ENCODE measurements at regions not wholly inside any gene's neighbourhood (a gene's known extent, or its start where the extent isn't known, plus 50 kb on each side); places are given as distances from the start of the nearest gene placed in this dataset.
A peak's percentile ranks its signal among the peaks of the same experiment; 100 is the strongest.

- Histone ChIP-seq H3K9me2 (replicated peaks; ENCODE audit: insufficient read depth, low read length) (no peaks in the 10 kb centered on the region), H3K9me3 (ENCODE audit: insufficient read depth, low read length) (no peaks in the 10 kb centered on the region), H3K4me2 (ENCODE audit: low read depth, low read length, poor library complexity, severe bottlenecking) (no peak overlapping the region), H3K9ac (ENCODE audit: low read length) (no peak overlapping the region), H3K79me2 (ENCODE audit: insufficient read depth, low read length) (no peaks in the 10 kb centered on the region), H3K27me3 (ENCODE audit: low read length) (no peaks in the 10 kb centered on the region), H3K36me3 (ENCODE audit: low read length) (no peaks in the 10 kb centered on the region), H3K4me3 (ENCODE audit: insufficient read depth, low read length, poor library complexity, severe bottlenecking) (no peak overlapping the region), H3K27ac (ENCODE audit: low read depth, low read length) (no peak overlapping the region), H4K20me1 (ENCODE audit: low read depth, low read length) (no peaks in the 10 kb centered on the region), H3F3A (ENCODE audit: insufficient read depth) (no peaks in the 10 kb centered on the region), H2AFZ (ENCODE audit: low read depth, low read length, severe bottlenecking) (no peak overlapping the region)
- TF ChIP-seq CTCF (IDR thresholded peaks at IDR 0.05; ENCODE audit: insufficient read depth, low read length, poor library complexity, severe bottlenecking) (peak; percentile 15), EZH2phosphoT487 (conservative IDR thresholded peaks at IDR 0.05; ENCODE audit: low read length) (no peak)
These were observed 246.1 kb downstream of the REEP3 start for GRCh38 chr10:63767138-63767801.

GRCh38 chr10:63769367-63769766, 248.2 kb downstream of the REEP3 start:
- H3K9me3 ChIP-seq (ENCODE audit: insufficient read depth, low read length): no peaks in the 10 kb centered on the region
- no peak overlapping the region for H3K9ac ChIP-seq (ENCODE audit: low read length)
- no peak overlapping the region for H3K4me3 ChIP-seq (ENCODE audit: insufficient read depth, low read length, poor library complexity, severe bottlenecking)
- H3K9me2 ChIP-seq (replicated peaks; ENCODE audit: insufficient read depth, low read length): no peaks in the 10 kb centered on the region
- no peaks in the 10 kb centered on the region for H3K79me2 ChIP-seq (ENCODE audit: insufficient read depth, low read length)
- no peaks in the 10 kb centered on the region for H4K20me1 ChIP-seq (ENCODE audit: low read depth, low read length)
- no peak overlapping the region for H3K27ac ChIP-seq (ENCODE audit: low read depth, low read length)
- H3F3A ChIP-seq (ENCODE audit: insufficient read depth): no peaks in the 10 kb centered on the region
- H3K36me3 ChIP-seq (ENCODE audit: low read length): no peaks in the 10 kb centered on the region
- TF ChIP-seq CTCF (IDR thresholded peaks at IDR 0.05; ENCODE audit: insufficient read depth, low read length, poor library complexity, severe bottlenecking): no peak
- TF ChIP-seq EZH2phosphoT487 (conservative IDR thresholded peaks at IDR 0.05; ENCODE audit: low read length): no peak
- H3K27me3 ChIP-seq (ENCODE audit: low read length): no peaks in the 10 kb centered on the region
- no peak overlapping the region for H2AFZ ChIP-seq (ENCODE audit: low read depth, low read length, severe bottlenecking)
- H3K4me2 ChIP-seq (ENCODE audit: low read depth, low read length, poor library complexity, severe bottlenecking): no peak overlapping the region

- Histone ChIP-seq H3K4me3 (ENCODE audit: insufficient read depth, low read length, poor library complexity, severe bottlenecking) (no peak overlapping the region), H3K27me3 (ENCODE audit: low read length) (no peaks in the 10 kb centered on the region), H3K79me2 (ENCODE audit: insufficient read depth, low read length) (no peaks in the 10 kb centered on the region), H4K20me1 (ENCODE audit: low read depth, low read length) (no peaks in the 10 kb centered on the region), H3K9me3 (ENCODE audit: insufficient read depth, low read length) (no peaks in the 10 kb centered on the region), H3K27ac (ENCODE audit: low read depth, low read length) (no peak overlapping the region), H3K9ac (ENCODE audit: low read length) (no peak overlapping the region), H3K4me2 (ENCODE audit: low read depth, low read length, poor library complexity, severe bottlenecking) (no peak overlapping the region), H3F3A (ENCODE audit: insufficient read depth) (no peaks in the 10 kb centered on the region), H3K9me2 (replicated peaks; ENCODE audit: insufficient read depth, low read length) (no peaks in the 10 kb centered on the region), H3K36me3 (ENCODE audit: low read length) (no peaks in the 10 kb centered on the region), H2AFZ (ENCODE audit: low read depth, low read length, severe bottlenecking) (no peak overlapping the region)
- TF ChIP-seq EZH2phosphoT487 (conservative IDR thresholded peaks at IDR 0.05; ENCODE audit: low read length): no peak
- TF ChIP-seq CTCF (IDR thresholded peaks at IDR 0.05; ENCODE audit: insufficient read depth, low read length, poor library complexity, severe bottlenecking): no peak
These were observed 249.3 kb downstream of the REEP3 start for GRCh38 chr10:63770523-63770922.
